T-helper 17 cell (primary cell): ENCODE measurements at regions not wholly inside any gene's neighbourhood (a gene's known extent, or its start where the extent isn't known, plus 50 kb on each side); places are given as distances from the start of the nearest gene placed in this dataset.
"Not testable (repeated sequence)": the region's sequence is repeated elsewhere in the genome, so short reads cannot be mapped to it uniquely, and the experiment has no call there.

Source experiments
- ATAC-seq: fragments of 150-1000 bp; cut with Tn5 transposase; 2 replicates; pipeline ENCODE4 v1.10.0; 2021; ENCODE audit warnings: mild to moderate bottlenecking, moderate library complexity
- DNase-seq, 3 donors: peaks; one replicate each; pipeline versions ENCODE4 v3.0.0 to v3.0.0-alpha.2; 2020 to 2021
- H3K9me3 ChIP-seq: one replicate; pipeline ENCODE4 v1.7.0; 2013; ENCODE audit warnings: low read length, mild to moderate bottlenecking; ENCODE audit not compliant: control insufficient read depth, poor library complexity, severe bottlenecking
- H3K27ac Mint-ChIP-seq: one replicate; pipeline ENCODE4 v1.8.0; 2022; ENCODE audit warnings: mild to moderate bottlenecking, moderate library complexity, mixed read lengths
- H3K27me3 Mint-ChIP-seq: one replicate; pipeline ENCODE4 v1.8.0; 2022; ENCODE audit warnings: mixed read lengths
- H3K36me3 Mint-ChIP-seq: one replicate; pipeline ENCODE4 v1.8.0; 2022; ENCODE audit warnings: low read depth, mixed read lengths
- H3K4me1 Mint-ChIP-seq: one replicate; pipeline ENCODE4 v1.8.0; 2022; ENCODE audit warnings: mild to moderate bottlenecking, mixed read lengths
- H3K4me3 Mint-ChIP-seq: one replicate; pipeline ENCODE4 v1.8.0; 2022; ENCODE audit warnings: mild to moderate bottlenecking, moderate library complexity, mixed read lengths

GRCh38 chr11:12606597-12606996, 67.6 kb upstream of the TEAD1 start:
- H3K36me3 Mint-ChIP-seq: no peaks in the 10 kb centered on the region

GRCh38 chr11:12608678-12609077, 65.5 kb upstream of the TEAD1 start:
- not testable (repeated sequence) for H3K4me3 Mint-ChIP-seq, H3K9me3 ChIP-seq, H3K36me3 Mint-ChIP-seq, H3K27ac Mint-ChIP-seq, ATAC-seq, H3K4me1 Mint-ChIP-seq, DNase-seq
- H3K27me3 Mint-ChIP-seq: peaks cover 18% of the 10 kb centered on the region

More at GRCh38 chr11:12606597-12606996, 67.6 kb upstream of the TEAD1 start:
- ATAC-seq: no peak
- H3K27ac Mint-ChIP-seq: no peak overlapping the region
- DNase-seq: no peak
- H3K4me3 Mint-ChIP-seq: no peak overlapping the region
- H3K27me3 Mint-ChIP-seq: peaks cover 35% of the 10 kb centered on the region
- no peaks in the 10 kb centered on the region for H3K4me1 Mint-ChIP-seq
- no peaks in the 10 kb centered on the region for H3K9me3 ChIP-seq

GRCh38 chr11:12611352-12611751, 62.9 kb upstream of the TEAD1 start:
- no peaks in the 10 kb centered on the region for H3K27me3 Mint-ChIP-seq

GRCh38 chr11:12617632-12618031, 56.6 kb upstream of the TEAD1 start:
- Mint-ChIP-seq H3K4me1 (no peaks in the 10 kb centered on the region), H3K27me3 (no peaks in the 10 kb centered on the region), H3K4me3 (no peak overlapping the region), H3K27ac (no peak overlapping the region), H3K36me3 (no peaks in the 10 kb centered on the region)
- ATAC-seq (no peak), DNase-seq (no peak)
- no peaks in the 10 kb centered on the region for H3K9me3 ChIP-seq

More at GRCh38 chr11:12611352-12611751, 62.9 kb upstream of the TEAD1 start:
- Mint-ChIP-seq H3K4me1 (no peaks in the 10 kb centered on the region), H3K27ac (no peak overlapping the region), H3K4me3 (no peak overlapping the region), H3K36me3 (no peaks in the 10 kb centered on the region)
- no peak for ATAC-seq
- no peaks in the 10 kb centered on the region for H3K9me3 ChIP-seq
- no peak for DNase-seq

GRCh38 chr11:12618743-12619540, 55.3 kb upstream of the TEAD1 start:
- no peaks in the 10 kb centered on the region for H3K36me3 Mint-ChIP-seq
- no peak overlapping the region for H3K4me3 Mint-ChIP-seq
- H3K27me3 Mint-ChIP-seq: no peaks in the 10 kb centered on the region
- DNase-seq (no peak), ATAC-seq (no peak)
- H3K9me3 ChIP-seq: no peaks in the 10 kb centered on the region
- H3K27ac Mint-ChIP-seq: no peak overlapping the region
- H3K4me1 Mint-ChIP-seq: no peaks in the 10 kb centered on the region

- no peaks in the 10 kb centered on the region for H3K9me3 ChIP-seq
- no peak overlapping the region for H3K4me3 Mint-ChIP-seq
- H3K36me3 Mint-ChIP-seq: no peaks in the 10 kb centered on the region
- DNase-seq: no peak
- H3K27ac Mint-ChIP-seq: no peak overlapping the region
- H3K27me3 Mint-ChIP-seq: peaks cover 7% of the 10 kb centered on the region
- H3K4me1 Mint-ChIP-seq: no peaks in the 10 kb centered on the region
- no peak for ATAC-seq
Observed at GRCh38 chr11:12623869-12624268, 50.4 kb upstream of the TEAD1 start.
